ENCODE measurements at regions not wholly inside any gene's neighbourhood (a gene's known extent, or its start where the extent isn't known, plus 50 kb on each side); places are given as distances from the start of the nearest gene placed in this dataset.

DNA sequence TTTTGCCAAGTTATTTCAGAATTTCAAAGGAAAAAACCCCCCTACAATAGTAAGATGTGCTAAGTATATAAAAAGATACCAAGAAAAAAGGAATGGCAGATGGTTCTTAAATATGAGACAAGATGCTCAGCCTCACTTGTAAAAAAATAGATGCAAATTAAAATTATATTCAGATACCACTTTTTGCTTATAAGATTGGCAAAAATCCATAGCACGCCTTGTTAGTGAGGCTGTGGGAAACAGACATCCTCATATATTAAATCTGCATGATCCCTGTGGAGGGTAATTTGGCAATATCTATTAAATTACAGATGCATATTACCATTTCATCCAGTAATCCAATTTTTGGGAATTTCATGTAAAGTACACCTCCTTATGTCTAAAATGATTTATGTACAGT is 62.5 kb upstream of the PDHA1 start:
- no peak for TF ChIP-seq NANOG (IDR thresholded peaks at IDR 0.05; ENCODE audit: borderline replicate concordance)
- TF ChIP-seq POLR2AphosphoS5 (IDR thresholded peaks at IDR 0.05; ENCODE audit: low read depth), result no peak
- no peak for TF ChIP-seq CTCF (conservative IDR thresholded peaks at IDR 0.05; ENCODE audit: low read depth in 2 of 2)
- no peak for TF ChIP-seq EZH2 (IDR thresholded peaks at IDR 0.05; ENCODE audit: low read depth, unreplicated experiment)
- TF ChIP-seq, protein P1, sequence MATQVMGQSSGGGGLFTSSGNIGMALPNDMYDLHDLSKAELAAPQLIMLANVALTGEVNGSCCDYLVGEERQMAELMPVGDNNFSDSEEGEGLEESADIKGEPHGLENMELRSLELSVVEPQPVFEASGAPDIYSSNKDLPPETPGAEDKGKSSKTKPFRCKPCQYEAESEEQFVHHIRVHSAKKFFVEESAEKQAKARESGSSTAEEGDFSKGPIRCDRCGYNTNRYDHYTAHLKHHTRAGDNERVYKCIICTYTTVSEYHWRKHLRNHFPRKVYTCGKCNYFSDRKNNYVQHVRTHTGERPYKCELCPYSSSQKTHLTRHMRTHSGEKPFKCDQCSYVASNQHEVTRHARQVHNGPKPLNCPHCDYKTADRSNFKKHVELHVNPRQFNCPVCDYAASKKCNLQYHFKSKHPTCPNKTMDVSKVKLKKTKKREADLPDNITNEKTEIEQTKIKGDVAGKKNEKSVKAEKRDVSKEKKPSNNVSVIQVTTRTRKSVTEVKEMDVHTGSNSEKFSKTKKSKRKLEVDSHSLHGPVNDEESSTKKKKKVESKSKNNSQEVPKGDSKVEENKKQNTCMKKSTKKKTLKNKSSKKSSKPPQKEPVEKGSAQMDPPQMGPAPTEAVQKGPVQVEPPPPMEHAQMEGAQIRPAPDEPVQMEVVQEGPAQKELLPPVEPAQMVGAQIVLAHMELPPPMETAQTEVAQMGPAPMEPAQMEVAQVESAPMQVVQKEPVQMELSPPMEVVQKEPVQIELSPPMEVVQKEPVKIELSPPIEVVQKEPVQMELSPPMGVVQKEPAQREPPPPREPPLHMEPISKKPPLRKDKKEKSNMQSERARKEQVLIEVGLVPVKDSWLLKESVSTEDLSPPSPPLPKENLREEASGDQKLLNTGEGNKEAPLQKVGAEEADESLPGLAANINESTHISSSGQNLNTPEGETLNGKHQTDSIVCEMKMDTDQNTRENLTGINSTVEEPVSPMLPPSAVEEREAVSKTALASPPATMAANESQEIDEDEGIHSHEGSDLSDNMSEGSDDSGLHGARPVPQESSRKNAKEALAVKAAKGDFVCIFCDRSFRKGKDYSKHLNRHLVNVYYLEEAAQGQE (IDR thresholded peaks at IDR 0.05; ENCODE audit: unreplicated experiment), result no peak
- no peak for TF ChIP-seq EZH2phosphoT487 (IDR thresholded peaks at IDR 0.05; ENCODE audit: unreplicated experiment)
- no peak for TF ChIP-seq ETS1 (IDR thresholded peaks at IDR 0.05)
- TF ChIP-seq CREB1 (CRISPR knock-in tag; IDR thresholded peaks at IDR 0.05; ENCODE audit: low read depth), result no peak

Data from GM23338 (cell line).